ENCODE measurements at regions not wholly inside any gene's neighbourhood (a gene's known extent, or its start where the extent isn't known, plus 50 kb on each side); places are given as distances from the start of the nearest gene placed in this dataset.

DNA sequence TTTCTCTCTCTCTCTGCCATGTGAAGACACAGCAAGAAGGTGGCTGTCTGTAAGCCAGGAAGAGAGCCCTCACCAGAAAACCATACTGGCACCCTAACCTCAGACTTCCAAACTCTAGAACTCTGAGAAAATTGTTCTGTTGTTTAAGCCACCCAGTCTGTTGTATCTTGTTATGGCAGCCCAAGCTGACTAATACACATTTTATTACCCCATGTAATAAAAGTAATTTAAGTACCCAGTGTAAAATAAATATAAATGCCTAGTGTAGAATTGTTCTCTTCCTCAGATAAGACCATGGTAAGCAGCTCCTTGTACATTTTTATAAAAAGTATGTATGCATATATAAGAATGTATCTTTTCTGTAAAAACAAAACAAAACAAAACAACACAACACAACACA, 119.7 kb downstream of the DTL start:
- intact Hi-C loops (cut with micrococcal nuclease), result no loop called here
- Histone ChIP-seq H4K20me1 (ENCODE audit: low read length) (no peaks in the 10 kb centered on the region), H2AFZ (ENCODE audit: low read length) (no peak overlapping the region), H3F3A (ENCODE audit: low read length, unreplicated experiment) (no peaks in the 10 kb centered on the region), H3K27ac (ENCODE audit: low read length) (no peak overlapping the region), H3K9me2 (replicated peaks; ENCODE audit: low read length) (no peaks in the 10 kb centered on the region), H3K4me3 (ENCODE audit: low read length) (no peak overlapping the region), H3K27me3 (ENCODE audit: low read length) (no peaks in the 10 kb centered on the region), H3K79me2 (ENCODE audit: low read length) (no peaks in the 10 kb centered on the region), H3K4me2 (ENCODE audit: low read length) (no peak overlapping the region), H3K4me1 (ENCODE audit: insufficient read depth, low read length) (no peaks in the 10 kb centered on the region), H3K36me3 (ENCODE audit: low read depth, low read length) (no peaks in the 10 kb centered on the region), H3K9ac (ENCODE audit: low read length) (no peak overlapping the region), H3K9me3 (ENCODE audit: low read length) (no peaks in the 10 kb centered on the region)
- DNase-seq (no peak), ATAC-seq (peak; percentile 18; the same call in 1 of the 2 replicates)
- ChIA-PET CTCF (no interaction called here), POLR2A (ENCODE audit: unreplicated experiment) (no interaction called here)
- no peak for TF ChIP-seq EZH2phosphoT487 (IDR thresholded peaks at IDR 0.05; ENCODE audit: borderline replicate concordance, low read length)
- TF ChIP-seq, protein P1, sequence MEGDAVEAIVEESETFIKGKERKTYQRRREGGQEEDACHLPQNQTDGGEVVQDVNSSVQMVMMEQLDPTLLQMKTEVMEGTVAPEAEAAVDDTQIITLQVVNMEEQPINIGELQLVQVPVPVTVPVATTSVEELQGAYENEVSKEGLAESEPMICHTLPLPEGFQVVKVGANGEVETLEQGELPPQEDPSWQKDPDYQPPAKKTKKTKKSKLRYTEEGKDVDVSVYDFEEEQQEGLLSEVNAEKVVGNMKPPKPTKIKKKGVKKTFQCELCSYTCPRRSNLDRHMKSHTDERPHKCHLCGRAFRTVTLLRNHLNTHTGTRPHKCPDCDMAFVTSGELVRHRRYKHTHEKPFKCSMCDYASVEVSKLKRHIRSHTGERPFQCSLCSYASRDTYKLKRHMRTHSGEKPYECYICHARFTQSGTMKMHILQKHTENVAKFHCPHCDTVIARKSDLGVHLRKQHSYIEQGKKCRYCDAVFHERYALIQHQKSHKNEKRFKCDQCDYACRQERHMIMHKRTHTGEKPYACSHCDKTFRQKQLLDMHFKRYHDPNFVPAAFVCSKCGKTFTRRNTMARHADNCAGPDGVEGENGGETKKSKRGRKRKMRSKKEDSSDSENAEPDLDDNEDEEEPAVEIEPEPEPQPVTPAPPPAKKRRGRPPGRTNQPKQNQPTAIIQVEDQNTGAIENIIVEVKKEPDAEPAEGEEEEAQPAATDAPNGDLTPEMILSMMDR (conservative IDR thresholded peaks at IDR 0.05; ENCODE audit: low read depth, low read length), result no peak
- no peak for TF ChIP-seq EZH2 (IDR thresholded peaks at IDR 0.05; ENCODE audit: low read length, unreplicated experiment)
- BruUV-seq (replicated peaks), result no TSS peak

DNA sequence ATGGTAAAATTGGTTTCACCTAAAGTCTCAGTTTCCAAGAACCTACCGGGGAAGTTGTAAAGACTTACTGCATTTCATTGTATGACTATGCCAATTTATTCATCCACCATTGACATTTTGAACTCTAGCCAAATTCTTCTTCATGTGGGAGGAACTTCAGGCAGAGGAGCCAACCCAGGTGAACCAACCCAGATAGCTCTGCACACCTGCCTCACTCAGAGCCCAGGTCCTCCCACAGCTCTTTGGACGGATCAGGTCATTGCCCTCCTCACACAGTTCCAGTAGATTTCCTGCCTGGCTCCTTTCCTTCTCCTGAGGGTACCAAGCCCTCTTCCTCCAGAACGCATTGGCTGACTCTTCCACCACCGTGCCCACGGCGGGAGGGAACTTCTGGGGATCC, 121.7 kb downstream of the DTL start:
- no peaks in the 10 kb centered on the region for H3K79me2 ChIP-seq (ENCODE audit: low read length)
- no peak overlapping the region for H2AFZ ChIP-seq (ENCODE audit: low read length)
- H3K9me3 ChIP-seq (ENCODE audit: low read length), result no peaks in the 10 kb centered on the region
- no peaks in the 10 kb centered on the region for H3F3A ChIP-seq (ENCODE audit: low read length, unreplicated experiment)
- no peaks in the 10 kb centered on the region for H3K27me3 ChIP-seq (ENCODE audit: low read length)
- no peak overlapping the region for H3K27ac ChIP-seq (ENCODE audit: low read length)
- no peak for ATAC-seq
- H4K20me1 ChIP-seq (ENCODE audit: low read length), result no peaks in the 10 kb centered on the region
- DNase-seq, result peak; percentile 64
- TF ChIP-seq EZH2 (IDR thresholded peaks at IDR 0.05; ENCODE audit: low read length, unreplicated experiment) (no peak), EZH2phosphoT487 (IDR thresholded peaks at IDR 0.05; ENCODE audit: borderline replicate concordance, low read length) (no peak)
- TF ChIP-seq, protein P1 (conservative IDR thresholded peaks at IDR 0.05; ENCODE audit: low read depth, low read length), result no peak
- peaks cover 10% of the 10 kb centered on the region; the same call in 1 of the 2 replicates for H3K4me1 ChIP-seq (ENCODE audit: insufficient read depth, low read length)
- intact Hi-C loops (cut with micrococcal nuclease), result no loop called here
- ChIA-PET POLR2A (ENCODE audit: unreplicated experiment) (interaction anchor here (0.7 kb wide), 1 partner anchor 114 kb away, joined by 3 read pairs; no protein-coding TSS in a partner anchor), CTCF (no interaction called here)
- H3K4me3 ChIP-seq (ENCODE audit: low read length), result no peak overlapping the region
- no peaks in the 10 kb centered on the region for H3K36me3 ChIP-seq (ENCODE audit: low read depth, low read length)
- H3K4me2 ChIP-seq (ENCODE audit: low read length), result no peak overlapping the region
- no peaks in the 10 kb centered on the region for H3K9me2 ChIP-seq (replicated peaks; ENCODE audit: low read length)
- H3K9ac ChIP-seq (ENCODE audit: low read length), result no peak overlapping the region
- BruUV-seq (replicated peaks), result no TSS peak

DNA sequence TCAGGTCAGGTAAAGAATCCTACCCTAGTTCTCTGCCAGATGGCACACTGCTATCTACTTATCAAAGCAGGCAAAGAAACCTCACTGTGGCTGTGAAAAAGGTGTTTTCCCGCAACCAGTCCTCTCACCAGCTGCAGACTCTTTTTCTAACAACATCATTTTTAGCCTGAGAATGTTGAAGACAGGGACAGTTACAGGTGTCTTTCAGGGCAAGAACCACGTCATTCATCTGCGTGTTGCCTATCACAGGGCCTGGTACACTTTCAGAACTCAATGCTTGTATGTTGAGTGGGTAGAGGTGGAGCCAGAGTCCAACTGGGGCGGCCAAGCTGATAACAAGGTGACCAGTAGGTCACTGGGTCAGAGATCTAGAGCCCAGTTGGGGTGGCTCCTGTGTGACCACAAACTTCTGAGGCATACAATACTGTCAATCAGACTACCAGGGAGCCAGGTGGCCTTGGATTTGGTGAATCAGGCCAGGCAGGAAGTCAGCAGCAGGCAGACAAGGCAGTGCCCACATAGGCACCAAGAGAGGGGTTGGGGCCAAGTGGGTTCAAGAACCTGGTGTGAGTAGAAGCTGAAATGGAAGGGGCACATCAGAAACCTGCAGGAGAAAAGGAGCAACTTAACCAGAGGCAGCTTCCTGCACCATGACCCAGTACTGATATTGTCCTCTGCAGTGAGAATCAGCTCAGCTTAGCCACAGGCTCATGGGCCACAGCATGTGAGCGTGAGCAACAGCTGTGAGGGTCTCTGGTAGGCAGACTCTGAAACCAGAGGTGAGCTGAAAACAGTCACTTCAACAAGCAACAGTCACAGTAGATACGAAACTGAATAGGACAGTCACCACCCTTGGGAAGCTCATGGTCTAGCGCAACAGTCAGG, 123.6 kb downstream of the DTL start:
- H3K9me3 ChIP-seq (ENCODE audit: low read length), result no peaks in the 10 kb centered on the region
- TF ChIP-seq, protein P1 (conservative IDR thresholded peaks at IDR 0.05; ENCODE audit: low read depth, low read length), result no peak
- TF ChIP-seq EZH2phosphoT487 (IDR thresholded peaks at IDR 0.05; ENCODE audit: borderline replicate concordance, low read length), result no peak
- TF ChIP-seq EZH2 (IDR thresholded peaks at IDR 0.05; ENCODE audit: low read length, unreplicated experiment), result no peak
- DNase-seq (no peak), ATAC-seq (no peak)
- H3K9ac ChIP-seq (ENCODE audit: low read length), result no peak overlapping the region
- no TSS peak for BruUV-seq (replicated peaks)
- no peaks in the 10 kb centered on the region for H3K9me2 ChIP-seq (replicated peaks; ENCODE audit: low read length)
- no peaks in the 10 kb centered on the region for H3K36me3 ChIP-seq (ENCODE audit: low read depth, low read length)
- intact Hi-C loops (cut with micrococcal nuclease), result no loop called here
- H3K27me3 ChIP-seq (ENCODE audit: low read length), result no peaks in the 10 kb centered on the region
- H3K4me3 ChIP-seq (ENCODE audit: low read length), result no peak overlapping the region
- H3K79me2 ChIP-seq (ENCODE audit: low read length), result no peaks in the 10 kb centered on the region
- no peak overlapping the region for H2AFZ ChIP-seq (ENCODE audit: low read length)
- H3K27ac ChIP-seq (ENCODE audit: low read length), result no peak overlapping the region
- H4K20me1 ChIP-seq (ENCODE audit: low read length), result no peaks in the 10 kb centered on the region
- H3K4me1 ChIP-seq (ENCODE audit: insufficient read depth, low read length), result peaks cover 10% of the 10 kb centered on the region; the same call in 1 of the 2 replicates
- no peak overlapping the region for H3K4me2 ChIP-seq (ENCODE audit: low read length)
- ChIA-PET POLR2A (ENCODE audit: unreplicated experiment) (no interaction called here), CTCF (no interaction called here)
- no peaks in the 10 kb centered on the region for H3F3A ChIP-seq (ENCODE audit: low read length, unreplicated experiment)
